Mesothelial cell of epicardium (in vitro differentiated cells): ENCODE measurements at regions not wholly inside any gene's neighbourhood (a gene's known extent, or its start where the extent isn't known, plus 50 kb on each side); places are given as distances from the start of the nearest gene placed in this dataset.

Source experiments
- DNase-seq, 2 experiments: peaks; one replicate each; pipeline ENCODE4 v3.0.0; 2021; ENCODE audit warnings: low spot score in 2 of 2; ENCODE audit not compliant: unreplicated experiment in 2 of 2
- H3K27ac Mint-ChIP-seq: 2 replicates; pipeline ENCODE4 v1.8.0; 2021; ENCODE audit warnings: mixed read lengths
- H3K27me3 Mint-ChIP-seq: 2 replicates; pipeline ENCODE4 v1.8.0; 2021; ENCODE audit warnings: low read depth, mixed read lengths
- H3K36me3 Mint-ChIP-seq: 2 replicates; pipeline ENCODE4 v1.8.0; 2021; ENCODE audit warnings: mixed read lengths
- H3K4me1 Mint-ChIP-seq: 2 replicates; pipeline ENCODE4 v1.8.0; 2021; ENCODE audit warnings: mixed read lengths
- H3K4me3 Mint-ChIP-seq: 2 replicates; pipeline ENCODE4 v1.8.0; 2021; ENCODE audit warnings: mild to moderate bottlenecking, moderate library complexity, mixed read lengths
- H3K9me3 Mint-ChIP-seq: 2 replicates; pipeline ENCODE4 v1.8.0; 2021; ENCODE audit warnings: mixed read lengths
- TF ChIP-seq, protein P1 (sequence below): fragments of 200-600 bp; sonication (generic); IDR thresholded peaks from one replicate; pipeline ENCODE4 v1.5.0; 2021; ENCODE audit warnings: antibody characterized with exemption; ENCODE audit not compliant: unreplicated experiment

GRCh38 chr15:101573951-101574350, 78.2 kb downstream of the TM2D3 start:
- peaks cover 66% of the 10 kb centered on the region for H3K27me3 Mint-ChIP-seq
- H3K4me1 Mint-ChIP-seq = no peaks in the 10 kb centered on the region
- H3K9me3 Mint-ChIP-seq = peaks cover 9% of the 10 kb centered on the region
- no peaks in the 10 kb centered on the region for H3K36me3 Mint-ChIP-seq
- H3K27ac Mint-ChIP-seq = no peak overlapping the region
- no peak for DNase-seq
- H3K4me3 Mint-ChIP-seq = no peak overlapping the region
- TF ChIP-seq, protein P1, sequence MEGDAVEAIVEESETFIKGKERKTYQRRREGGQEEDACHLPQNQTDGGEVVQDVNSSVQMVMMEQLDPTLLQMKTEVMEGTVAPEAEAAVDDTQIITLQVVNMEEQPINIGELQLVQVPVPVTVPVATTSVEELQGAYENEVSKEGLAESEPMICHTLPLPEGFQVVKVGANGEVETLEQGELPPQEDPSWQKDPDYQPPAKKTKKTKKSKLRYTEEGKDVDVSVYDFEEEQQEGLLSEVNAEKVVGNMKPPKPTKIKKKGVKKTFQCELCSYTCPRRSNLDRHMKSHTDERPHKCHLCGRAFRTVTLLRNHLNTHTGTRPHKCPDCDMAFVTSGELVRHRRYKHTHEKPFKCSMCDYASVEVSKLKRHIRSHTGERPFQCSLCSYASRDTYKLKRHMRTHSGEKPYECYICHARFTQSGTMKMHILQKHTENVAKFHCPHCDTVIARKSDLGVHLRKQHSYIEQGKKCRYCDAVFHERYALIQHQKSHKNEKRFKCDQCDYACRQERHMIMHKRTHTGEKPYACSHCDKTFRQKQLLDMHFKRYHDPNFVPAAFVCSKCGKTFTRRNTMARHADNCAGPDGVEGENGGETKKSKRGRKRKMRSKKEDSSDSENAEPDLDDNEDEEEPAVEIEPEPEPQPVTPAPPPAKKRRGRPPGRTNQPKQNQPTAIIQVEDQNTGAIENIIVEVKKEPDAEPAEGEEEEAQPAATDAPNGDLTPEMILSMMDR = no peak

- Mint-ChIP-seq H3K4me3 (no peak overlapping the region), H3K4me1 (no peaks in the 10 kb centered on the region), H3K9me3 (peaks cover 9% of the 10 kb centered on the region), H3K27me3 (peaks cover 56% of the 10 kb centered on the region), H3K27ac (no peak overlapping the region), H3K36me3 (no peaks in the 10 kb centered on the region)
- TF ChIP-seq, protein P1 = no peak
- DNase-seq = no peak
Measured at GRCh38 chr15:101570241-101570640, 80.7 kb upstream of the PCSK6 start.

GRCh38 chr15:101568821-101569555, 79.5 kb upstream of the PCSK6 start:
- Mint-ChIP-seq H3K36me3 (no peaks in the 10 kb centered on the region), H3K4me3 (no peak overlapping the region), H3K27me3 (peaks cover 54% of the 10 kb centered on the region), H3K27ac (no peak overlapping the region), H3K9me3 (peaks cover 9% of the 10 kb centered on the region), H3K4me1 (no peaks in the 10 kb centered on the region)
- DNase-seq = no peak
- TF ChIP-seq, protein P1 = no peak

GRCh38 chr15:101568309-101568708, 78.8 kb upstream of the PCSK6 start:
- Mint-ChIP-seq H3K27me3 (peaks cover 50% of the 10 kb centered on the region), H3K4me1 (no peaks in the 10 kb centered on the region), H3K27ac (no peak overlapping the region), H3K4me3 (no peak overlapping the region), H3K36me3 (no peaks in the 10 kb centered on the region), H3K9me3 (peaks cover 11% of the 10 kb centered on the region)
- no peak for DNase-seq
- TF ChIP-seq, protein P1 = no peak

GRCh38 chr15:101566748-101567488, 77.4 kb upstream of the PCSK6 start:
- Mint-ChIP-seq H3K27ac (no peak overlapping the region), H3K9me3 (peaks cover 11% of the 10 kb centered on the region), H3K36me3 (no peaks in the 10 kb centered on the region), H3K4me1 (no peaks in the 10 kb centered on the region), H3K4me3 (no peak overlapping the region), H3K27me3 (peaks cover 47% of the 10 kb centered on the region)
- TF ChIP-seq, protein P1 = no peak
- no peak for DNase-seq
